H1 (cell line): ENCODE measurements at regions not wholly inside any gene's neighbourhood (a gene's known extent, or its start where the extent isn't known, plus 50 kb on each side); places are given as distances from the start of the nearest gene placed in this dataset.

Experiments
- ASH2L ChIP-seq: fragments of 200-600, 300-600 bp; sonication (generic); IDR thresholded peaks from one replicate; pipeline ENCODE4 v1.7.1; 2017; ENCODE audit warnings: low read length
- KDM1A ChIP-seq: fragments of 200-600, 300-600 bp; sonication (generic); IDR thresholded peaks from 2 replicates; pipeline ENCODE4 v1.7.1; 2016; ENCODE audit warnings: mild to moderate bottlenecking, low read length, borderline replicate concordance
- POLR2AphosphoS5 ChIP-seq: IDR thresholded peaks from 2 replicates; pipeline ENCODE4 v1.6.1; 2011; ENCODE audit warnings: low read depth, low read length
- RNF2 ChIP-seq: fragments of 200-900, 300-1000 bp; sonication (generic); IDR thresholded peaks from 2 replicates; pipeline ENCODE4 v1.7.1; 2016; ENCODE audit warnings: borderline replicate concordance, low read depth, mild to moderate bottlenecking, antibody characterized with exemption, low read length; ENCODE audit not compliant: poor library complexity, severe bottlenecking; ENCODE audit errors: missing control alignments
- TBP ChIP-seq: IDR thresholded peaks from 2 replicates; pipeline ENCODE4 v1.6.1; 2011; ENCODE audit warnings: low read depth, low read length, improper control_type of control experiment
- TF ChIP-seq, protein P1 (sequence below): IDR thresholded peaks from 2 replicates; pipeline ENCODE4 v1.6.1; 2012; ENCODE audit warnings: inconsistent platforms

DNA sequence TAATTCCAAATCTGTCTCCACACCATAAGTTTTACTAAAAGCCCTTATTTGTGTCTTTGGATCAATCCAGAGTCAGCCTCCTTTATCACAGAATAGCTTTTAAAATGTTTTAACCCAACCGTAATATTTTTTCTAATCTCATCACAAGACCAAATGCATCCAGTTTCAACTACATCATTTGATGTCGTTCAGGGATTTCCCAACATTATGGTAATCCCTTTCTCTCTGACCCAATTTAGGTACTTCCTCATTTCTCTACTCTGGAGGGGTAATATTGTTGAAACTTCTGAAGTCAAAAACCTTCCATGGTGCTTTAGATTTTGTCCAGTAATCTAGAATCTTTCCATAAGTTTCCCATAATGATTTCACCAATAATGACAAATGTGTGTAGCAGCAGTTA, 596.8 kb downstream of the SOX5 start (continued):
- TF ChIP-seq, protein P1, sequence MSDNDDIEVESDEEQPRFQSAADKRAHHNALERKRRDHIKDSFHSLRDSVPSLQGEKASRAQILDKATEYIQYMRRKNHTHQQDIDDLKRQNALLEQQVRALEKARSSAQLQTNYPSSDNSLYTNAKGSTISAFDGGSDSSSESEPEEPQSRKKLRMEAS: no peak
- TF ChIP-seq TBP (no peak), RNF2 (no peak), KDM1A (no peak), POLR2AphosphoS5 (no peak), ASH2L (no peak)
